RWPE1 (cell line): ENCODE measurements at regions not wholly inside any gene's neighbourhood (a gene's known extent, or its start where the extent isn't known, plus 50 kb on each side); places are given as distances from the start of the nearest gene placed in this dataset.
A peak's percentile ranks its signal among the peaks of the same experiment; 100 is the strongest.

Source experiments
- CTCF ChIA-PET: fragments of 350-600 bp; sonication (Branson Sonifier 250); formaldehyde crosslinking; extraction: SDS; loops from one replicate; lab custom pipeline; 2021; lab: Yijun Ruan, JAX
- POLR2A ChIA-PET: fragments of 400-600 bp; formaldehyde crosslinking; extraction: SDS; loops from one replicate; lab custom pipeline; 2020; ENCODE audit warnings: antibody characterized with exemption; ENCODE audit not compliant: low non-redundant PET; lab: Yijun Ruan, JAX
- DNase-seq: peaks from one replicate; pipeline ENCODE4 v3.0.0; 2012; ENCODE audit warnings: low spot score
- H3K27ac ChIP-seq: fragments of 450-650 bp; 2 replicates; pipeline ENCODE4 v1.5.1; 2017
- CTCF ChIP-seq: fragments of 450-650 bp; conservative IDR thresholded peaks from 2 replicates; pipeline ENCODE4 v1.5.1; 2017; ENCODE audit warnings: low read depth, mild to moderate bottlenecking

DNA sequence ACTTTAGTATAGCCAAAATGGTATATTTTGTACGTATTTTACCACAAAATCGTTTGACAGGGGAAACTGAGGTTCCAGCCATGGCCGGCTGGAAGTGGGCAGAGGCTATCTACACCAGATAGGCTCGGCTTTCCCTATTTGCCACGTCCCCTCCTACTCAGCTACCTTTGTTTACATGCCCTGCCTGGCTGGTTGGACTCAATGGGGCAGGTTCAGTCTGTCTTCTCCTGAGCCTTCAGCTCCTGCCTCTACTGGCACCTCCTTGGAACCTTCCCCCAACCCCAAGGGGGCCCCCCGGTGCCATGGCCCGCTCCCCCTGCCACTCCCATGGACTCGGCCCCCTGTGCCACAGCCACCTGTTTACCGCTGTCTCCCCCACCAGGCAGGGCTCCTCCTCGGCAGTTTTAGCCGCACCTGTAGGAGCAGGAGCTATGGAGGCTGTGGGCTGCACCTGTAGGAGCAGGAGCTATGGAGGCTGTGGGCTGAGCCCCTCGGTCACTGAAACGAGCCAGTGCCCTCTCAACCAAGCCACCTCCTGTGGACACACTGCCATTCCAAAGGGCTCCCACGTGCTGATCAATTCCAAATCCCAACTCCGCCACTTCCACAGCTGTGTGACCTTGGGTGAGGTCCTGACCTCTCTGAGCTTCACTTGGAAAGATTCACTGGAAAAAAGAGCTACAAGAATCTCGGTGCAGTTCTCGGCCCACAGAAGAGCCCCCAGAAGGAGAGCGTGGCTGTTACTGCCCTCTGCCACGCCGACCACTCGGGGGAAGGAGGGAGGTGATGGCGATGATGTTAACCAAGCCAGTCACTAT is 62.2 kb downstream of the NCOR2 start:
- peak overlapping the region; percentile 100 for H3K27ac ChIP-seq
- ChIA-PET CTCF (interaction anchor here (0.6 kb wide), 1 partner anchor 261 kb away, joined by 3 read pairs; no protein-coding TSS in a partner anchor), POLR2A (interaction anchor here (0.6 kb wide), 1 partner anchor 12 kb away, joined by 3 read pairs; no protein-coding TSS in a partner anchor)
- no peak for TF ChIP-seq CTCF
- no peak for DNase-seq

DNA sequence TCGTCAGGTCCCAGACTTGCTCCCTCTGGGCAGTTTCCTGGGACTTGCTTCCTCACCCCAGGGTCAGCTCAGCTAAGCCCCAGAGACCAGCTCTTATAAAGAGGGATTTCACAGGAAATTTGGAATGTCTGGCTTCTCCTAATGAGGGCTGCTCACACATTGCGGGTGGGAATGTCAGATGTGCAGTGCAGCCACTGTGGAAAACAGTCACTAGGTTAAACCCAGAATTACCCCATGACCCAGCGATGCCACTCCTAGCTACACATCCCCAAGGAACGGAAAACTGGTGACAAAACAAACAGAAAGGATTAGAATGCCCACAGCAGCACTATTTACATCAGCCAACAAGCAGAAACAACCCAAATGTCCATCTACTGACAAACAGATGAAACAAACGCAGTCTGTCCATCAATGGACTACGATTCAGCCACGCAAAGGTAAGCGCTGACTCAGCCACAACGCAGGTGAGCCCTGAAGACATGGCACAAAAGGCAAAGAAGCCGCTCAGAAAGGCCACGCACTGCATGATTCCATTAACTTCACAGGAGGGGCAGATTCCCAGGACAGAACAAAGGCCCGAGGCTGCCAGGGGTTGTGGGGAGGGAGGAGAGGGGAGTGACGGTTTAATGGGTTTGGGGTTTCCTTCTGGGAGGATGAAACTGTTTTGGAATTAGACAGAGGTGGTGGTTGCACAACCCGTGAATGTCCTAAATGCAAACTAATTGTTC is 63.0 kb downstream of the NCOR2 start:
- ChIA-PET CTCF (no interaction called here), POLR2A (no interaction called here)
- H3K27ac ChIP-seq = peak overlapping the region; percentile 100
- no peak for TF ChIP-seq CTCF
- DNase-seq = no peak

- ChIA-PET POLR2A (no interaction called here), CTCF (no interaction called here)
- DNase-seq = no peak
- no peak for TF ChIP-seq CTCF
- H3K27ac ChIP-seq = peak overlapping the region; percentile 84
Measured at GRCh38 chr12:124503305-124503704, 64.1 kb downstream of the NCOR2 start.

- TF ChIP-seq CTCF = no peak
- ChIA-PET CTCF (interaction anchor here (0.6 kb wide), 1 partner anchor 160 kb away, joined by 3 read pairs; no protein-coding TSS in a partner anchor), POLR2A (no interaction called here)
- no peak for DNase-seq
- peak overlapping the region; percentile 84 for H3K27ac ChIP-seq
Measured at GRCh38 chr12:124502379-124502778, 65.0 kb downstream of the NCOR2 start.

- peak overlapping the region; percentile 84 for H3K27ac ChIP-seq
- ChIA-PET CTCF (interaction anchor here (0.6 kb wide), 2 partner anchors 160 to 341 kb away, joined by 3 read pairs; no protein-coding TSS in a partner anchor), POLR2A (no interaction called here)
- no peak for TF ChIP-seq CTCF
- DNase-seq = no peak
Measured at GRCh38 chr12:124501827-124502226, 65.6 kb downstream of the NCOR2 start.

- CTCF ChIA-PET = interaction anchor here (0.6 to 1.2 kb wide), 2 partner anchors 12 to 342 kb away, joined by 3 read pairs; no protein-coding TSS in a partner anchor
- peak overlapping the region; percentile 84 for H3K27ac ChIP-seq
- POLR2A ChIA-PET = interaction anchor here (0.7 kb wide), 2 partner anchors 11 to 66 kb away, joined by 3 to 6 read pairs; partner anchors contain the start of gene NCOR2
- TF ChIP-seq CTCF = no peak
- DNase-seq = no peak
Measured at GRCh38 chr12:124501112-124501561, 66.3 kb downstream of the NCOR2 start.
